ENCODE measurements at regions not wholly inside any gene's neighbourhood (a gene's known extent, or its start where the extent isn't known, plus 50 kb on each side); places are given as distances from the start of the nearest gene placed in this dataset.

DNA sequence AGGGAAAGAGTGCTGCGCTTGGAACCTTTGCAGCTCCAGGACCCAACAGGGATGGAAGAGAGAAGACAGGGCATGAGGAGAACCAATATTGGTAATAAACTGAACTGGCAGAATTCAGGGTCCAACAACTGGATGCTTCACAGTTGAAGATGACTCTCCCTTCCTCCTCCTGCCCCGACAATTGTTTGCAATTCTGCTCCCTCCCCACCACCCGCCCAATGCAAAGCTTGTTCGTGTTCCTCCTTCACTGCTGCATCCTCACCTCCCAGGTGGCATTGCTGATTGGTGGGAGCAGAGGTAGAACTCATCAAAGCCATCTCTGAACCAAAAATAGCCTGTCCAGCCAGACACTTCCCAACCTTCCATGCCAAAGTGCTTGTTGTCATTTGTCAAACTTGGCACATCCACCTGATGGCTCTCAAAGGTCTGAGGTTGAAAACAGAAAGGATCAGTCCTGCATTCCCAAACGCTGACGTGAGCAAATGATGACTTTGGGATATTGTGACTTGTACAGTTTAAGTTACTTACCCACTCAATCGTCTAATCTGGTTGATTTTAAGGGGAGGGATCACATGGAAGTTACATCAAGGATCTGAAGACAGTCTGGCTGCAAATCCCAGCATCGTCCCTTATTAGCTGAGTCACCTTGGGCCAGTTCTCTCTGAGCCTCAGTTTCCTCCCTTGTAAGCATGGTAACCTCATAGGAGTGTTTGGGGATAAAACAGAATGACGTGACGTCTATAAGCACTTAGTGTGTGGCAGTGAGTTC is 242.6 kb upstream of the CRY1 start:
- TF ChIP-seq, protein P1, sequence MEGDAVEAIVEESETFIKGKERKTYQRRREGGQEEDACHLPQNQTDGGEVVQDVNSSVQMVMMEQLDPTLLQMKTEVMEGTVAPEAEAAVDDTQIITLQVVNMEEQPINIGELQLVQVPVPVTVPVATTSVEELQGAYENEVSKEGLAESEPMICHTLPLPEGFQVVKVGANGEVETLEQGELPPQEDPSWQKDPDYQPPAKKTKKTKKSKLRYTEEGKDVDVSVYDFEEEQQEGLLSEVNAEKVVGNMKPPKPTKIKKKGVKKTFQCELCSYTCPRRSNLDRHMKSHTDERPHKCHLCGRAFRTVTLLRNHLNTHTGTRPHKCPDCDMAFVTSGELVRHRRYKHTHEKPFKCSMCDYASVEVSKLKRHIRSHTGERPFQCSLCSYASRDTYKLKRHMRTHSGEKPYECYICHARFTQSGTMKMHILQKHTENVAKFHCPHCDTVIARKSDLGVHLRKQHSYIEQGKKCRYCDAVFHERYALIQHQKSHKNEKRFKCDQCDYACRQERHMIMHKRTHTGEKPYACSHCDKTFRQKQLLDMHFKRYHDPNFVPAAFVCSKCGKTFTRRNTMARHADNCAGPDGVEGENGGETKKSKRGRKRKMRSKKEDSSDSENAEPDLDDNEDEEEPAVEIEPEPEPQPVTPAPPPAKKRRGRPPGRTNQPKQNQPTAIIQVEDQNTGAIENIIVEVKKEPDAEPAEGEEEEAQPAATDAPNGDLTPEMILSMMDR (IDR thresholded peaks at IDR 0.05; ENCODE audit: insufficient read depth, low read depth, low read length): no peak
- no peak overlapping the region for H3K4me3 ChIP-seq (ENCODE audit: low read depth, low read length)
- no peak for DNase-seq (ENCODE audit: low read depth)

DNA sequence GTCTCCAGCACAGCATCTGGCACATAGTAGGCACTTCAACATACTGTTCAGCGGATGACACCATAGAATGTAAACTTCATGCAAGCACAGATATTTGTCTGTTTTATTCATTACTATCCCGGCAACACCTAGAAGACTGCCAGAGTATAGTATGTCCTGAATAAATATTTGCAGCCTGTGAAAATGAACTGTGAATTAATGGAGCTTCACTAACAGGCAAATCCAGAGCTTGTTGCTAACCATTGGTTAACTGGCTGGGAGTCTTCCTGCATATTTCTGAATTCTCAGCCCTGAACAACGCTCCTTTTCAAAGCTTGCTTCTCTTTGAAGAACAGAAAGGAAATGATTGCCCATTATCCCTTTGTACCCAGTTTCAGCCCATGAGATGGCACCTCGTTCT is 243.3 kb upstream of the CRY1 start:
- no peak overlapping the region for H3K4me3 ChIP-seq (ENCODE audit: low read depth, low read length)
- TF ChIP-seq, protein P1 (IDR thresholded peaks at IDR 0.05; ENCODE audit: insufficient read depth, low read depth, low read length): no peak
- DNase-seq (ENCODE audit: low read depth): no peak

DNA sequence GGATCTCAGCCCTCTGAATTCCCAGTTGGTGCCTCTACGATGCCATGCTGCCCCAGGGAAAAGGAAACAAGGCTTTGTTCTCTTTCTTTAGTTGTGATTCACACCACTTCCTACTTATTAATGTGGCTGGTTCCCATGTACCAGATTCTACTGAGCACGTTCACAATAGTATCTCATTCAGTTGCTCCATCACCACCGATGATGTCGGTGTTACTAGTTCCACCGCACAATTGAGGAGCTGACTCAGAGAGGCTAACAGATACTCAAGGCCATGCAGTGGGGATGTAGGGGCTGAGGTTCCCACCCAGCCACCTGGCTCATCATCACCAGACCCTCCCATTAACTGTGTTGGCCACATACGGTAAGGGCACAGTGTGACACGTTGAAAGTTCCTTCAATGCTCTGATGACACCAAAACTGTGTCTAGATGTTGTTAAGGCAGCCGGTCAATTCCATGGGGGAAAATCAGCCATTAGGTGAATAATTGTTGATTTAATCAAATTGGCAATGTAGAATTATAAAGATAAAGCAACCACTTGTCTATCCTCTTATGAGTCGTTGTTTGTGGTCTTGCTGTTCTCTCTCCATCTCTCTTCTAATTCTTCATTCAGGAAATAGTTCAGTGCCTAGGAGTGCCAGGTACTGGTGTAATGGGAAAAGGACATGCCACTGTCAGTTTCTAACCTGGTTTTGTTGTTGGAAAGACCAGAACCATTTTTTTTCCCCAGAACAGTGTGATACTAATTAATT is 244.2 kb upstream of the CRY1 start:
- H3K4me3 ChIP-seq (ENCODE audit: low read depth, low read length): no peak overlapping the region
- no peak for DNase-seq (ENCODE audit: low read depth)
- TF ChIP-seq, protein P1 (IDR thresholded peaks at IDR 0.05; ENCODE audit: insufficient read depth, low read depth, low read length): no peak

DNA sequence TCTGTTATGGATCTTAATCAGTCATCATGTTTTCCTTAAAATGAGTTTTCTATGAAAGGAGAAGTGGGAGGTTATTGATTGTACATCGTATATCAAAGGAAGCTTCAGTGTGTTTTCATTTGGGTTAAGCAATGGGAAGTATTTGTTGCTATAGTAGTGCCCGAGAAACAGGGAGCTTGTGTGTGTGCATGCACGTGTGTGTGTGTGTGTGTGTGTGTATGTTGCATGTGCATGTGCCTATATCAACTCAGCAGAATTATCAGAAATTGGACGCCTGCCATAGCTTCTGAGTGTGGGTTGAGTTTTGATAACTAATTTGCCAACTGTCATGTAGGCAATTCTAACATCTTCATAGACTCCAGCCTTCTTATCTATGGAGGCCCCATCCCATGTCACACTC is 246.1 kb upstream of the CRY1 start:
- TF ChIP-seq, protein P1 (IDR thresholded peaks at IDR 0.05; ENCODE audit: insufficient read depth, low read depth, low read length): no peak
- DNase-seq (ENCODE audit: low read depth): no peak
- H3K4me3 ChIP-seq (ENCODE audit: low read depth, low read length): no peak overlapping the region

DNA sequence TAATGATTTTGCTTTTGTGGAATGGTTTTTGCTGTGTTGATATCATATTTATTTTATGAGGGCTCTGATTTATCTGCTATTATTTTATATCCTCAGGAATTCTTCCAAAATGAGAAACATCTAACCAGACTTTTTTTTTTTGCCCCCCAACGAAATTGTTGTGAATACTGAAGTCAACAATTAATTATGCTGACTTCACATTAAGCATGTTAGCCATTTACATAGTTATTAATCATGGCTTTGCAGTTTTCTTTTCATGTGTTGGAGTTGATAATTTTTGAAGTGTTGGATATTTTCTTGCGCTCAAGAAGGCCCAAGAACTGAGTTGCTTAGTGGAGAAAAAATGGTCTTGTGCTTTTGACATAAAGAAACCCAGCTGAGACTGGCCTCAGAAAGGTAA is 246.6 kb upstream of the CRY1 start:
- DNase-seq (ENCODE audit: low read depth): no peak
- H3K4me3 ChIP-seq (ENCODE audit: low read depth, low read length): no peak overlapping the region
- TF ChIP-seq, protein P1 (IDR thresholded peaks at IDR 0.05; ENCODE audit: insufficient read depth, low read depth, low read length): no peak

DNA sequence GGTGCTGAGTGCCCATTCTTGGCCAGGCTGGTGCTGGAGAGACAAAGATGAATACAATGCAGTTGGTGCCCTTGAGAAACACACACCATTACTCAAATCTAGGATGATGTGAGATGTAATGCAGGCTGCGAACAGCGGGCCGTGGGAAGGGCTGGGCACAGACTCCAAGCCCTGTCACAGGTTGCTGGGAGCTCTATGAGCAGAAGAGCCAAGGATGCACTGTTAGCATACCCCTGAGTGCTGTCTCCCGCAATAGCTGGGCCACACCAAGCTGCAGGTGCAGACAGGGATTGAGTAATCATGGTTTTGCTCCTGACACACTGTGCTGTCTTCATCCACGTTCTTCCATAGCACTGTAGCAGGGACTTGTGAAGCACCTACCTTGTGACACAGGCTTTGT is 247.5 kb upstream of the CRY1 start:
- H3K4me3 ChIP-seq (ENCODE audit: low read depth, low read length): no peak overlapping the region
- no peak for DNase-seq (ENCODE audit: low read depth)
- TF ChIP-seq, protein P1 (IDR thresholded peaks at IDR 0.05; ENCODE audit: insufficient read depth, low read depth, low read length): no peak

All from fibroblast of villous mesenchyme (primary cell).